ENCODE measurements at regions not wholly inside any gene's neighbourhood (a gene's known extent, or its start where the extent isn't known, plus 50 kb on each side); places are given as distances from the start of the nearest gene placed in this dataset.

GRCh38 chr1:94670273-94670672 lies 128.7 kb upstream of the F3 start:
- H3K4me1 ChIP-seq (ENCODE audit: control insufficient read depth, insufficient read depth, low read length) = no peaks in the 10 kb centered on the region
- TF ChIP-seq GLI4 (tag by site-specific recombination; IDR thresholded peaks at IDR 0.05) = no peak
- no peak for TF ChIP-seq ZNF37A (tag by site-specific recombination; IDR thresholded peaks at IDR 0.05)
- no peak for TF ChIP-seq ZNF223 (tag by site-specific recombination; IDR thresholded peaks at IDR 0.05)
- TF ChIP-seq ZSCAN16 (tag by site-specific recombination; IDR thresholded peaks at IDR 0.05) = no peak
- TF ChIP-seq ZNF624 (tag by site-specific recombination; IDR thresholded peaks at IDR 0.05) = no peak
- TF ChIP-seq ZBTB20 (tag by site-specific recombination; IDR thresholded peaks at IDR 0.05) = no peak
- TF ChIP-seq ZNF768 (tag by site-specific recombination; IDR thresholded peaks at IDR 0.05) = no peak
- no peak for TF ChIP-seq ZFP3 (tag by site-specific recombination; IDR thresholded peaks at IDR 0.05; ENCODE audit: low read depth)
- TF ChIP-seq, protein P1, sequence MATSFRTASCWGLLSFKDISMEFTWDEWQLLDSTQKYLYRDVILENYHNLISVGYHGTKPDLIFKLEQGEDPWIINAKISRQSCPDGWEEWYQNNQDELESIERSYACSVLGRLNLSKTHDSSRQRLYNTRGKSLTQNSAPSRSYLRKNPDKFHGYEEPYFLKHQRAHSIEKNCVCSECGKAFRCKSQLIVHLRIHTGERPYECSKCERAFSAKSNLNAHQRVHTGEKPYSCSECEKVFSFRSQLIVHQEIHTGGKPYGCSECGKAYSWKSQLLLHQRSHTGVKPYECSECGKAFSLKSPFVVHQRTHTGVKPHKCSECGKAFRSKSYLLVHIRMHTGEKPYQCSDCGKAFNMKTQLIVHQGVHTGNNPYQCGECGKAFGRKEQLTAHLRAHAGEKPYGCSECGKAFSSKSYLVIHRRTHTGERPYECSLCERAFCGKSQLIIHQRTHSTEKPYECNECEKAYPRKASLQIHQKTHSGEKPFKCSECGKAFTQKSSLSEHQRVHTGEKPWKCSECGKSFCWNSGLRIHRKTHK (tag by site-specific recombination; IDR thresholded peaks at IDR 0.05) = no peak
- no peak for TF ChIP-seq ZBTB8A (tag by site-specific recombination; IDR thresholded peaks at IDR 0.05)
- no peak for TF ChIP-seq ZNF561 (tag by site-specific recombination; IDR thresholded peaks at IDR 0.05; ENCODE audit: borderline replicate concordance)
- TF ChIP-seq KLF16 (tag by site-specific recombination; IDR thresholded peaks at IDR 0.05) = no peak
- TF ChIP-seq REST (tag by site-specific recombination; IDR thresholded peaks at IDR 0.05) = no peak
- TF ChIP-seq ZNF292 (tag by site-specific recombination; IDR thresholded peaks at IDR 0.05; ENCODE audit: borderline replicate concordance, low read depth) = no peak
- TF ChIP-seq ZXDB (tag by site-specific recombination; IDR thresholded peaks at IDR 0.05) = no peak
- TF ChIP-seq, protein P2, sequence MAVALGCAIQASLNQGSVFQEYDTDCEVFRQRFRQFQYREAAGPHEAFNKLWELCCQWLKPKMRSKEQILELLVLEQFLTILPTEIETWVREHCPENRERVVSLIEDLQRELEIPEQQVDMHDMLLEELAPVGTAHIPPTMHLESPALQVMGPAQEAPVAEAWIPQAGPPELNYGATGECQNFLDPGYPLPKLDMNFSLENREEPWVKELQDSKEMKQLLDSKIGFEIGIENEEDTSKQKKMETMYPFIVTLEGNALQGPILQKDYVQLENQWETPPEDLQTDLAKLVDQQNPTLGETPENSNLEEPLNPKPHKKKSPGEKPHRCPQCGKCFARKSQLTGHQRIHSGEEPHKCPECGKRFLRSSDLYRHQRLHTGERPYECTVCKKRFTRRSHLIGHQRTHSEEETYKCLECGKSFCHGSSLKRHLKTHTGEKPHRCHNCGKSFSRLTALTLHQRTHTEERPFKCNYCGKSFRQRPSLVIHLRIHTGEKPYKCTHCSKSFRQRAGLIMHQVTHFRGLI (tag by site-specific recombination; IDR thresholded peaks at IDR 0.05) = no peak
- no peak for TF ChIP-seq ZSCAN5A (tag by site-specific recombination; IDR thresholded peaks at IDR 0.05)
- TF ChIP-seq PATZ1 (tag by site-specific recombination; IDR thresholded peaks at IDR 0.05) = no peak
- TF ChIP-seq, protein P3, sequence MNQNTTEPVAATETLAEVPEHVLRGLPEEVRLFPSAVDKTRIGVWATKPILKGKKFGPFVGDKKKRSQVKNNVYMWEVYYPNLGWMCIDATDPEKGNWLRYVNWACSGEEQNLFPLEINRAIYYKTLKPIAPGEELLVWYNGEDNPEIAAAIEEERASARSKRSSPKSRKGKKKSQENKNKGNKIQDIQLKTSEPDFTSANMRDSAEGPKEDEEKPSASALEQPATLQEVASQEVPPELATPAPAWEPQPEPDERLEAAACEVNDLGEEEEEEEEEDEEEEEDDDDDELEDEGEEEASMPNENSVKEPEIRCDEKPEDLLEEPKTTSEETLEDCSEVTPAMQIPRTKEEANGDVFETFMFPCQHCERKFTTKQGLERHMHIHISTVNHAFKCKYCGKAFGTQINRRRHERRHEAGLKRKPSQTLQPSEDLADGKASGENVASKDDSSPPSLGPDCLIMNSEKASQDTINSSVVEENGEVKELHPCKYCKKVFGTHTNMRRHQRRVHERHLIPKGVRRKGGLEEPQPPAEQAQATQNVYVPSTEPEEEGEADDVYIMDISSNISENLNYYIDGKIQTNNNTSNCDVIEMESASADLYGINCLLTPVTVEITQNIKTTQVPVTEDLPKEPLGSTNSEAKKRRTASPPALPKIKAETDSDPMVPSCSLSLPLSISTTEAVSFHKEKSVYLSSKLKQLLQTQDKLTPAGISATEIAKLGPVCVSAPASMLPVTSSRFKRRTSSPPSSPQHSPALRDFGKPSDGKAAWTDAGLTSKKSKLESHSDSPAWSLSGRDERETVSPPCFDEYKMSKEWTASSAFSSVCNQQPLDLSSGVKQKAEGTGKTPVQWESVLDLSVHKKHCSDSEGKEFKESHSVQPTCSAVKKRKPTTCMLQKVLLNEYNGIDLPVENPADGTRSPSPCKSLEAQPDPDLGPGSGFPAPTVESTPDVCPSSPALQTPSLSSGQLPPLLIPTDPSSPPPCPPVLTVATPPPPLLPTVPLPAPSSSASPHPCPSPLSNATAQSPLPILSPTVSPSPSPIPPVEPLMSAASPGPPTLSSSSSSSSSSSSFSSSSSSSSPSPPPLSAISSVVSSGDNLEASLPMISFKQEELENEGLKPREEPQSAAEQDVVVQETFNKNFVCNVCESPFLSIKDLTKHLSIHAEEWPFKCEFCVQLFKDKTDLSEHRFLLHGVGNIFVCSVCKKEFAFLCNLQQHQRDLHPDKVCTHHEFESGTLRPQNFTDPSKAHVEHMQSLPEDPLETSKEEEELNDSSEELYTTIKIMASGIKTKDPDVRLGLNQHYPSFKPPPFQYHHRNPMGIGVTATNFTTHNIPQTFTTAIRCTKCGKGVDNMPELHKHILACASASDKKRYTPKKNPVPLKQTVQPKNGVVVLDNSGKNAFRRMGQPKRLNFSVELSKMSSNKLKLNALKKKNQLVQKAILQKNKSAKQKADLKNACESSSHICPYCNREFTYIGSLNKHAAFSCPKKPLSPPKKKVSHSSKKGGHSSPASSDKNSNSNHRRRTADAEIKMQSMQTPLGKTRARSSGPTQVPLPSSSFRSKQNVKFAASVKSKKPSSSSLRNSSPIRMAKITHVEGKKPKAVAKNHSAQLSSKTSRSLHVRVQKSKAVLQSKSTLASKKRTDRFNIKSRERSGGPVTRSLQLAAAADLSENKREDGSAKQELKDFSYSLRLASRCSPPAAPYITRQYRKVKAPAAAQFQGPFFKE (tag by site-specific recombination; IDR thresholded peaks at IDR 0.05; ENCODE audit: borderline replicate concordance) = no peak
- no peak overlapping the region for H3K27ac ChIP-seq (ENCODE audit: extremely low read depth, low read depth, low read length)
- H3K9me3 ChIP-seq (ENCODE audit: control insufficient read depth, insufficient read depth, low read depth, low read length) = no peaks in the 10 kb centered on the region
- H3K4me3 ChIP-seq (ENCODE audit: low read depth, low read length) = no peak overlapping the region
- ChIA-PET POLR2A (no interaction called here), CTCF (no interaction called here)
- H3K36me3 ChIP-seq (ENCODE audit: control insufficient read depth in 2 of 2, insufficient read depth in 1 of 2, low read length in 2 of 2) = no peaks in the 10 kb centered on the region
